PC-3 (cell line): ENCODE measurements at regions not wholly inside any gene's neighbourhood (a gene's known extent, or its start where the extent isn't known, plus 50 kb on each side); places are given as distances from the start of the nearest gene placed in this dataset.

ENCODE experiments used
- ATAC-seq: fragments of 200-7000 bp; cut with Tn5 transposase; 2 replicates; pipeline ENCODE4 v1.9.1; 2020; ENCODE audit warnings: mild to moderate bottlenecking, moderate library complexity
- BruUV-seq: library from RNA; stranded (reverse); fragments of 400-500 nt; replicated peaks from 2 replicates; lab custom pipeline; 2021; lab: Mats Ljungman, UMichigan
- CTCF ChIA-PET: fragments of 300-600 bp; sonication (Branson Sonifier 250); formaldehyde crosslinking; loops from one replicate; lab custom pipeline; 2022; ENCODE audit warnings: antibody characterized with exemption; lab: Charles Lee
- POLR2A ChIA-PET: fragments of 300-600 bp; sonication (Branson Sonifier 250); formaldehyde crosslinking; loops from one replicate; lab custom pipeline; 2022; ENCODE audit warnings: antibody characterized with exemption; ENCODE audit not compliant: unreplicated experiment; lab: Charles Lee
- DNase-seq: peaks from one replicate; pipeline ENCODE4 v3.0.0-alpha.2; 2015
- H2AFZ ChIP-seq: fragments of 300-600 bp; sonication (generic); 2 replicates; pipeline ENCODE4 v1.6.0; 2016; ENCODE audit warnings: antibody characterized with exemption, low read length
- H3F3A ChIP-seq: fragments of 300-600 bp; sonication (generic); one replicate; pipeline ENCODE4 v1.6.0; 2017; ENCODE audit warnings: antibody characterized with exemption, low read length, control low read depth, mild to moderate bottlenecking; ENCODE audit not compliant: unreplicated experiment
- H3K27ac ChIP-seq: fragments of 300-600 bp; sonication (generic); 2 replicates; pipeline ENCODE4 v1.5.1; 2016; ENCODE audit warnings: mild to moderate bottlenecking, low read length
- H3K27me3 ChIP-seq: fragments of 300-600 bp; sonication (generic); 2 replicates; pipeline ENCODE4 v1.6.1; 2016; ENCODE audit warnings: low read length, mixed read lengths
- H3K36me3 ChIP-seq: fragments of 300-600 bp; sonication (generic); 2 replicates; pipeline ENCODE4 v1.6.1; 2016; ENCODE audit warnings: low read depth, mixed run types, low read length, mixed read lengths
- H3K4me1 ChIP-seq: fragments of 300-600 bp; sonication (generic); 2 replicates; pipeline ENCODE4 v1.5.1; 2016; ENCODE audit warnings: low read length; ENCODE audit not compliant: insufficient read depth
- H3K4me2 ChIP-seq: fragments of 300-600 bp; sonication (generic); 2 replicates; pipeline ENCODE4 v1.6.0; 2016; ENCODE audit warnings: low read length
- H3K4me3 ChIP-seq: fragments of 300-600 bp; sonication (generic); 2 replicates; pipeline ENCODE4 v1.5.1; 2016; ENCODE audit warnings: mild to moderate bottlenecking, low read length, mixed read lengths
- H3K79me2 ChIP-seq: fragments of 300-600 bp; sonication (generic); 2 replicates; pipeline ENCODE4 v1.6.1; 2017; ENCODE audit warnings: low read length, mixed read lengths
- H3K9ac ChIP-seq: fragments of 300-600 bp; sonication (generic); 2 replicates; pipeline ENCODE4 v1.6.0; 2016; ENCODE audit warnings: mild to moderate bottlenecking, low read length
- H3K9me2 ChIP-seq: fragments of 300-600 bp; sonication (generic); replicated peaks from 2 replicates; pipeline ENCODE4 v1.6.1; 2016; ENCODE audit warnings: mixed run types, low read length, mixed read lengths
- H3K9me3 ChIP-seq: fragments of 300-600 bp; sonication (generic); 2 replicates; pipeline ENCODE4 v1.6.1; 2016; ENCODE audit warnings: low read length, mixed read lengths
- H4K20me1 ChIP-seq: fragments of 300-600 bp; sonication (generic); 2 replicates; pipeline ENCODE4 v1.6.1; 2016; ENCODE audit warnings: low read length, mixed read lengths
- CTCF ChIP-seq: fragments of 300-600 bp; sonication (generic); conservative IDR thresholded peaks from 2 replicates; pipeline ENCODE4 v1.5.1; 2017; ENCODE audit warnings: antibody characterized with exemption, low read depth, mild to moderate bottlenecking, low read length
- EZH2 ChIP-seq: fragments of 300-600 bp; sonication (generic); IDR thresholded peaks from one replicate; pipeline ENCODE4 v1.6.1; 2017; ENCODE audit warnings: antibody characterized with exemption, mild to moderate bottlenecking, low read length; ENCODE audit not compliant: unreplicated experiment
- EZH2phosphoT487 ChIP-seq: fragments of 300-600 bp; sonication (generic); IDR thresholded peaks from 2 replicates; pipeline ENCODE4 v1.6.1; 2018; ENCODE audit warnings: mild to moderate bottlenecking, antibody characterized with exemption, low read length, borderline replicate concordance
- intact Hi-C: fragments of 100-400 bp; cut with micrococcal nuclease; formaldehyde crosslinking; loops from 2 replicates; pipeline ENCODE4 v1.9.0; 2023

DNA sequence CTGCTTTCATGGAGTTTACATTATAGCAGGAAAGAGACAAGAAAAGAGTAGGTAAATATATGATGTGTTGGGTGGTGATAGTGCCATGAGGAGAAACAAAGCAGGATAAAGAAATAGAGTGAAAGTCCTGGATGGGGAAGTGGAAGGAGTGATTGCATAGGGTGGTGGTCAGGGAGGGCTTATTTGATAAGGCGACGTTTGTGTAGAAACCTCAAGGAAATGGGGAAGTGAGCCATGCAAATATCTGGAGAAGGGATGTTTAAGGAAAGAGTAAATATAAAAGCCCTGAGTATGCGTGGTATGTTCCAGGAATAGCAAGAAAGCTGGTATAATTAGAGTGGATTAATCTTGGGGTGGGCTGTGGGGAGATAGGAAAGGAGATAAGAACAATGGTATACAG, 134.7 kb upstream of the SV2C start:
- intact Hi-C loops = no loop called here
- TF ChIP-seq CTCF (no peak), EZH2phosphoT487 (no peak), EZH2 (no peak)
- H3F3A ChIP-seq = no peaks in the 10 kb centered on the region
- no peaks in the 10 kb centered on the region for H3K79me2 ChIP-seq
- CTCF ChIA-PET = no interaction called here
- H4K20me1 ChIP-seq = no peaks in the 10 kb centered on the region
- POLR2A ChIA-PET = no interaction called here
- no peaks in the 10 kb centered on the region for H3K36me3 ChIP-seq
- ATAC-seq (no peak), DNase-seq (no peak)
- H3K4me2 ChIP-seq = no peak overlapping the region
- H3K27me3 ChIP-seq = no peaks in the 10 kb centered on the region
- H3K9me3 ChIP-seq = no peaks in the 10 kb centered on the region
- H3K4me1 ChIP-seq = no peaks in the 10 kb centered on the region
- H3K9ac ChIP-seq = no peak overlapping the region
- no TSS peak for BruUV-seq
- no peak overlapping the region for H2AFZ ChIP-seq
- no peak overlapping the region for H3K4me3 ChIP-seq
- no peaks in the 10 kb centered on the region for H3K9me2 ChIP-seq
- H3K27ac ChIP-seq = no peak overlapping the region

DNA sequence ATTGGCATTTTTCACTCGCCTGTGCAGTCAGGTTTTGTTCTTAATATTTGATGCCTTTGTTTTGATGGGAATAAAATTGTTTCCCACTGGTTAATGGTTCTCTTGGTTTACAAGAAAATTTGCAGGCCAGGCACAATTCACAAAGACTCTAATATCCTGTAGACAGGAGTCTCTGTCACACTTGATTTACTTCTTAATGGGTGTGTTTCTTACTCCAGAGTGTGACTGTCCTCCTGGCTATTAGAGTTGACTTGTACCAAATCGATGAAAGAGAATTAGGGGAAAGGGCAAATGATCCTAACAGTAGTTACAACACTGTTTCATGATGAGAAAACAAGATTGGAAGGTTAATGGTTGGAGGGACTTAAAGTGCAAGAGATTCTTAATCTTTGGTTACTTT, 142.8 kb upstream of the SV2C start:
- Histone ChIP-seq H2AFZ (no peak overlapping the region), H3K4me3 (no peak overlapping the region), H3K36me3 (no peaks in the 10 kb centered on the region), H3K9me3 (no peaks in the 10 kb centered on the region), H3K4me2 (no peak overlapping the region), H3K79me2 (no peaks in the 10 kb centered on the region), H3K9ac (no peak overlapping the region), H3K9me2 (no peaks in the 10 kb centered on the region), H4K20me1 (no peaks in the 10 kb centered on the region), H3F3A (no peaks in the 10 kb centered on the region), H3K27me3 (0 out of 2 replicates have a peak, but pooled peaks cover 5% of the 10 kb centered on the region), H3K27ac (no peak overlapping the region), H3K4me1 (no peaks in the 10 kb centered on the region)
- no TSS peak for BruUV-seq
- DNase-seq = no peak
- CTCF ChIA-PET = no interaction called here
- no peak for TF ChIP-seq CTCF
- TF ChIP-seq EZH2 = no peak
- TF ChIP-seq EZH2phosphoT487 = no peak
- POLR2A ChIA-PET = no interaction called here
- ATAC-seq = no peak
- intact Hi-C loops = no loop called here

- Histone ChIP-seq H2AFZ (no peak overlapping the region), H3F3A (no peaks in the 10 kb centered on the region), H3K9me2 (no peaks in the 10 kb centered on the region), H4K20me1 (no peaks in the 10 kb centered on the region), H3K4me2 (no peak overlapping the region), H3K9ac (no peak overlapping the region), H3K4me1 (no peaks in the 10 kb centered on the region), H3K27ac (no peak overlapping the region), H3K9me3 (no peaks in the 10 kb centered on the region), H3K27me3 (peaks cover 35% of the 10 kb centered on the region), H3K36me3 (no peaks in the 10 kb centered on the region), H3K79me2 (no peaks in the 10 kb centered on the region), H3K4me3 (no peak overlapping the region)
- BruUV-seq = no TSS peak
- TF ChIP-seq EZH2 (no peak), CTCF (no peak), EZH2phosphoT487 (no peak)
- CTCF ChIA-PET = no interaction called here
- intact Hi-C loops = no loop called here
- POLR2A ChIA-PET = no interaction called here
- DNase-seq (no peak), ATAC-seq (no peak)
Measured at GRCh38 chr5:75935572-75935971, 147.6 kb upstream of the SV2C start.
